TTC549 (cell line): ENCODE measurements at regions not wholly inside any gene's neighbourhood (a gene's known extent, or its start where the extent isn't known, plus 50 kb on each side); places are given as distances from the start of the nearest gene placed in this dataset.
"Not testable (repeated sequence)": the region's sequence is repeated elsewhere in the genome, so short reads cannot be mapped to it uniquely, and the experiment has no call there.

Source experiments
- FAIRE-seq: peaks from 2 replicates; lab custom pipeline; 2012; peaks lifted over from hg19 to GRCh38; lab: Jason Lieb, UNC

- FAIRE-seq = no peak
Observed at GRCh38 chr2:209307161-209308001, 116.5 kb upstream of the MAP2 start.

DNA sequence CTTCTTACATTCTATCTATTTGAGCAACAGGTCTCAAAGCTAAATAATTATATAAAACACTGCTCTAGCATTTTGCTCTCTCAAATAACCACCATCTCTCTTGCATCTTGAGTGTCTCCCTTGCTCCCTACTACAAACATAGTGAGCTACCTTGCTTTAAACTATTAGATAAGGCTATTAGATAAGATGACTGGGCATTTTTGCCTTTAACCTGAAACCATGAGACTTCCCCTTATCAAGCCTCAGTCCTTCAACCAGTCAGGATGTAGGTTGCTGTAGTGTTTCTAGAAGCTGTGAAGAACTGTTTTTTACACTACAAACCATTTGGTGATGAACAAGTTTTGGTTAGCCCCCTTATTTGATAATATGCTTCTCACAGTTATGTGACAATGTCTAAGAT is 115.4 kb upstream of the MAP2 start:
- no peak for FAIRE-seq

DNA sequence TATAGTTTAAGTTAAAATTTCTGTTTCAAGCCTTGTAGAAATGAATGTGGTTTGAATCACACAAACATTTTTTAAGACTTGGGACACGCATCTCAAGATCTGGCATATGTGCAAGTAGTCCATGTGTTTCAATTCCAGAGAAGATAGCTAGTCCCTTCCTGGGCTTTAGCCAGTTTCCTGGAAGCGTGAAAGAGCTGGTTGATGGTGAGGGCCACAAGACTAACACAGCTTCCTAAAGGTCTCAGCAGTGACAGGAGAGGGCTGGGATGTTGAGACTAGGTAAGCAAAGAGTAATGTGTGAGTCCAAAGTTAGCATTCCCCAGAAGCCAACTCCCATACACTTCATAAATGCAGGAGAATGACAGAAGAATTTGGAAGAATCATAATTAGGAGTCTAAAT is 111.9 kb upstream of the MAP2 start:
- FAIRE-seq = no peak

DNA sequence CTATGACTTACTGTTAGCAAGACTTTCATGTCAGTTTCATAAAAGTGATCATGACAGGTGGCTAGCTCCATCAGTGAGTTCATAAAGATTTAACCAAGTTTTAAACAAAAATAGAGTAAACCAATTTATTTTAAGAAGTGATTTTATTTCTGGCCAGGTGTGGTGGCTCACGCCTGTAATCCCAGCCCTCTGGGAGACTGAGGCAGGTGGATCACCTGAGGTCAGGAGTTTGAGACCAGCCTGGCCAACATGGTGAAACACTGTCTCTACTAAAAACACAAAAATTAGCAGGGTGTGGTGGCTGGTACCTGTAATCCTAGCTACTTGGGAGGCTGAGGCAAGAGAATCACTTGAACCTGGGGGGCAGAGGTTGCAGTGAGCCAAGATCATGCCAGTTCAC is 111.4 kb upstream of the MAP2 start:
- FAIRE-seq = not testable (repeated sequence)

DNA sequence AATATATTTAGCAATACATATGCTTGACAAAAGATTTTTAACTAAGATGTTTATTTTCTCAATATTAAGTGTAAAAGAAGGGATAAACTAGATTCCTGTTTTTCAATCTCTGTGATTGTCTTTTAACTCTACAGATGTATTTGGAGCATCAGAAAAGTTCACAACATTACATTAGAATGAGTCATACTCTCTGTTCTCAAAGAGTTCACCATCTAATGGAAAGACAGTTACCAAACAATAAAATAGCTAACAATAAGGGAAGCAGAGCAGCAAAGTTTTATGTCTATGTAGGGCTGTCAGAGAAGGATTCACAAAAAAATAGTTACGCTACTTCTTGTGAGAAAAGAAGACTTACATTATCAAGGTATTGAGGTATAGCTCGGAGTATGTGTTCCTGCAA is 109.2 kb upstream of the MAP2 start:
- FAIRE-seq = no peak

GRCh38 chr2:209316141-209316540 is 107.7 kb upstream of the MAP2 start:
- FAIRE-seq = no peak

GRCh38 chr2:209321076-209321475 is 102.8 kb upstream of the MAP2 start:
- FAIRE-seq = no peak

DNA sequence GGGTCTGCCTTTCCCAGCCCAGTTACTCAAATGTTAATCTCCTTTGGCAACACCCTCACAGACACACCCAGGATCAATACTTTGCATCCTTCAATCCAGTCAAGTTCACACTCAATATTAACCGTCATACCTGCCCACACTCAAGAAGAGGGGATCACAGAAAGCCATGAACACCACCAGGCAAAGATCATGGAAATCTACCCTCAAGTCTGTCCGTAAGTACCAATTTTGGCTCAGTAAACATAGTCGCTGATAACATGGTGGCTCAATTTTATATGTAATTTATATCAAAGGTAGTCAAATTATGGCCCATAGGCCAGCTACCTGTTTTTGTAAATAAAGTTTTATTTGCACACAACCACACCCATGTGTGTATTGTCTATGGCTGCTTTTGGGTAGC is 102.3 kb upstream of the MAP2 start:
- no peak for FAIRE-seq

DNA sequence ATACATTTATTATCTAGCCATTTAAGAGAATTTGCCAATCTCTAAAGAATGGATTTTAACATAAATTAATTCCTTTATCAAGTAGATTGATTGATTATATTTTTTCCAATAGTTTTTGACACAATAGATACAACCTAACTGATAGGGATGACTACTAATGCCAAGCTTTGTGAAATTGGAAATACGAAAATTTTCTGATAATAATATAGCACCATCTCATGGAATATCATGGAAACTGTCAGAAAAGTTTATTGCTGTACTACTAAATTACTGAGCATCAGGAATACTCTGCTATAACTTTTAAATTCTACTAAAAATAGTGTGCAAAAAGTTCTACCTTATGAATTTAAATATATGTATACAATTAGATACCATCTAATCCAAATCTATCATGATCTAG is 101.8 kb upstream of the MAP2 start:
- FAIRE-seq = no peak

- FAIRE-seq = no peak
Observed at GRCh38 chr2:209322905-209323512, 100.8 kb upstream of the MAP2 start.

GRCh38 chr2:209323738-209324137 is 100.1 kb upstream of the MAP2 start:
- FAIRE-seq = no peak

- FAIRE-seq = no peak
Observed at GRCh38 chr2:209324281-209324680, 99.6 kb upstream of the MAP2 start.

- FAIRE-seq = no peak
Observed at GRCh38 chr2:209331291-209331844, 92.5 kb upstream of the MAP2 start.

- no peak for FAIRE-seq
Observed at GRCh38 chr2:209334188-209335017, 89.4 kb upstream of the MAP2 start.

DNA sequence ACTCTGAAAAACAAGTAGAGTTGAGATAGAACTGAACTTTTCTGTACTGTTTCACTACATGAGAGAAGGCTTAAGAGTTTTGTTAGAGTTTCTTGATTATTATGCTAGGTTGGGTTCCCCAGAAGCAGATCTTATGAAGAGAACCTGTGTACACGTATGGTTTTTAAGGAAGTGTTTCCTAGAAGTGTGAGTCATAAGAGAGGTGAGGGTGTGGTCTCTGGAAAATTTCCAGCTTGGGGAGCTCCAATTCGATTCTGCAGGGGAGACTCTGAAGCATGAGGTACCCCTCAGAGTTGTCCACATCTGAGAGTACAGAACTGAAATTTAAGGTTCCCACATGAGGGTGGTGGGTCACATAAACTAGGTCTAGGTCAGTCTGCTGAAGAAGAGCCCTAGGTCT is 83.3 kb upstream of the MAP2 start:
- FAIRE-seq = no peak

DNA sequence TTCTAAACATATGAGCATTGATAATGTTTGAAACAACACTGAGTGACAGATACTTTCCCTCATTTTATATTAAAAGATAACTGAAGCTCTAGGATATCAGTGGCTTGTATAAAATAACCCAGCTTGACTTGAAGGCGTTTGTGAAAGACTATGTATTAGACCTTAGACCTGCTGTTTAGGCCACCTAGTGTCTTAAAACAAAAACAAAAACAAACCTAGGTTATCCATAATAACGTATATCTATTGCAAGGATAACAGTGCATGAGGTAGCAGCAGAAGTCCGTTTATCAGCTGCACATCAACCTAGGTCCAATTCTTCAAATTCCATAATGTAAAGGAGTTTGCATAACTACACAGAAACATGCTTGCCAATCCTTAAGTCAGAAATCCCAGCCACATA is 79.5 kb upstream of the MAP2 start:
- no peak for FAIRE-seq

DNA sequence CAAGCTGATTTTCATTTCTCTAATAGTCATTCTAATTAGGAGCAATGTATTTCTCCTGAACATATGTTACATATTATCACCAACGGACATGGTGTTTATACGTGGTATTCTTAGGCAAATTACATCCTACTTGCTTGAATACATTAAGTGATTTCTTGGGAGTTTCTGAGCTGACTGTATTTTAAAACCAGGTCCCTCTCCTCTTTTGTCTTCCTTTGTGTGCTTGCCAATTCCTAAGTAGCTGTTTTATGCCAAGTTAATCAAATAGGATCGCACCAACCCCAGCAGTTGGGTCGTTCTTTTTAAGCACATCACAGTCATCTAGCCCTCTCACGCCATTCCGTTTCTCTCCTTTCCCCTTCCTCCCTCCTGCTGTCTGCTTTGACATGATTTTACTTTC is 75.4 kb upstream of the MAP2 start:
- no peak for FAIRE-seq

DNA sequence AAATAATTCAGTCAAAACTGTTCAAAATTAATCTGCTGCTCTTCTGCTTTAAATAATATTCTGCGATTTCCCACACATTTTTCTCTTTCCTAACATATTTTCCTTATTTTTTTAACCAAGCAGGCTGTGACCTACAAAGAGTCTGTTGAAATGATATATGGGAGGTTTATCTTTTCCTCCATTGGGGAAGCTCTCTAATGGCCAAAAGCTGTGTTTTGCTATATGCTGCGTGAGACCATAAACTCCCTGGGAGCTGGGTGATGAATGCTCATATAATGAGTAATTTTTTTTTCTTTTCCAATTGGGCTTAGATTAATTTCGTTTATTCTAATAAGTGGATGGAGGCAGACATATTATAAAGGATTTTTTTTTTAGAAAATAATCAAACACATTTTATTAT is 72.2 kb upstream of the MAP2 start:
- FAIRE-seq = no peak

DNA sequence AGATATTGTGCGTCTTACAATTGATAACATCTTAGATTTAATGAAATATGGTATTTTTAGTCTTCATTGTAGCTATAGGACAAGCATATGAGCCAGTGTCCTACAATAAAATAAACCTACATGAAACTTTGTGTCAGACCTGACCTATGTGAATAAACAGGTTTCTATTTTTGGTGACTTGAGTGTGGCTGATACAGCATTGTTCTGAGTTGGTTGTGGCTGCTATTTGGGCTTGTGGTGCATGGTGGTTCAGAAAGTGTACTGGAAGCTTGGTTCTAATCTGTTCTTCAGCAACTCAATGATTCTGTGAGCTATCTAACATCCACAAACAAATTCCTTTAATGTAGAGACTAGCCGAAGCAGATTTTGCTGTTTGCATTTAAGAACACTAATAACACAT is 64.9 kb upstream of the MAP2 start:
- FAIRE-seq = no peak

DNA sequence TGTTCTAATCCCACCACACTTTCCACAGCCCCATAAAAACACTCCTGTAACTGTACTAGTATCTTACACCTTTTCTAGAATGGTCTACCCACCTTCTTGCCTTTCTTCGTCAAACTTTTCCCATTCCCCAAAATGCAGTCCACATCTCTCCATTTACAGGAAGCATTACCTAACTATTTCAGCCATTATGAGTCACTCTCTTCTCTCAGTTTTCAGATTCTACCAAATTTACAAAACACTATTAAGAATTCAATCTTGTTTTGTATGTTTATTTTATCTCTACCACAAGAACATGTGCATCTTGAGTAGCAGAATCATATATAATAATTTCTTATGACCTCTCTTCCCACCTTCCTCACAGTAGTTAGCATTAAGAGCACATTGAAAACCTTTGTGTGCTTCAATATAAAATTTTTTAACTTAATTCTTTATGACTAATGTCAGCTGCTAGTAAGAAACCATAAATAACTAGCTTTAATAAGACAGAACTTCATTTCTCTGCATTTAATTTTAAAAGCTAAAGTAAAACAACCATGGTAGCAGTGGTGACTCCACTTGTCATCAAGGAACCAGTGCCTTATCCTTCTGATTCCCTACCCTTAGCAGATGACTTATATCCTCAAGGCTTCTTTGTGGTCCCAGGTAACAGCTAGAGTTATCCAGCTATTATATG is 56.6 kb upstream of the MAP2 start:
- FAIRE-seq = no peak

- FAIRE-seq = no peak
Observed at GRCh38 chr2:209368406-209368805, 55.4 kb upstream of the MAP2 start.

- FAIRE-seq = no peak
Observed at GRCh38 chr2:209368914-209369313, 54.9 kb upstream of the MAP2 start.
